Nephron (organoid): ENCODE measurements at regions not wholly inside any gene's neighbourhood (a gene's known extent, or its start where the extent isn't known, plus 50 kb on each side); places are given as distances from the start of the nearest gene placed in this dataset.

ENCODE experiments used
- H3K27ac Mint-ChIP-seq, 3 experiments: 2 replicates each; pipeline ENCODE4 v1.8.0; 2020; ENCODE audit warnings: mixed read lengths in 3 of 3, mild to moderate bottlenecking in 2 of 3, moderate library complexity in 1 of 3
- H3K27me3 Mint-ChIP-seq: 2 replicates; pipeline ENCODE4 v1.8.0; 2021; ENCODE audit warnings: low read depth, mild to moderate bottlenecking, moderate library complexity, mixed read lengths
- H3K36me3 Mint-ChIP-seq: 2 replicates; pipeline ENCODE4 v1.8.0; 2020; ENCODE audit warnings: low read depth, mixed read lengths
- H3K4me1 Mint-ChIP-seq: 2 replicates; pipeline ENCODE4 v1.8.0; 2020; ENCODE audit warnings: mixed read lengths
- H3K4me3 Mint-ChIP-seq, 3 experiments: 2 replicates each; pipeline ENCODE4 v1.8.0; 2020; ENCODE audit warnings: mild to moderate bottlenecking in 3 of 3, mixed read lengths in 3 of 3, moderate library complexity in 2 of 3
- H3K9me3 Mint-ChIP-seq: 2 replicates; pipeline ENCODE4 v1.8.0; 2020; ENCODE audit warnings: mixed read lengths
- CTCF ChIP-seq, 3 experiments: fragments of 200-600 bp; sonication (generic); IDR thresholded peaks; one replicate each; pipeline ENCODE4 v1.5.0; 2021; ENCODE audit warnings: antibody characterized with exemption in 3 of 3; ENCODE audit not compliant: unreplicated experiment in 3 of 3

GRCh38 chr16:86016201-86016965 lies 117.4 kb downstream of the IRF8 start:
- peaks cover 14% of the 10 kb centered on the region for H3K4me1 Mint-ChIP-seq
- H3K27ac Mint-ChIP-seq, result no peak overlapping the region
- peaks cover 25% of the 10 kb centered on the region for H3K9me3 Mint-ChIP-seq
- peaks cover 3% of the 10 kb centered on the region for H3K36me3 Mint-ChIP-seq
- TF ChIP-seq CTCF (IDR thresholded peaks at IDR 0.05; ENCODE audit: unreplicated experiment in 3 of 3), result peak; percentile 76 to 80 (median 79)
- H3K27me3 Mint-ChIP-seq, result peaks cover 84% of the 10 kb centered on the region
- no peak overlapping the region for H3K4me3 Mint-ChIP-seq

- Mint-ChIP-seq H3K27me3 (peaks cover 79% of the 10 kb centered on the region), H3K36me3 (peaks cover 3% of the 10 kb centered on the region), H3K4me1 (peaks cover 14% of the 10 kb centered on the region), H3K4me3 (no peak overlapping the region), H3K9me3 (peaks cover 25% of the 10 kb centered on the region), H3K27ac (no peak overlapping the region)
- no peak for TF ChIP-seq CTCF (IDR thresholded peaks at IDR 0.05; ENCODE audit: unreplicated experiment in 3 of 3)
Measured at GRCh38 chr16:86018071-86018470, 119.1 kb downstream of the IRF8 start.

- H3K4me3 Mint-ChIP-seq, result no peak overlapping the region
- TF ChIP-seq CTCF (IDR thresholded peaks at IDR 0.05; ENCODE audit: unreplicated experiment in 3 of 3), result no peak
- peaks cover 29% of the 10 kb centered on the region for H3K9me3 Mint-ChIP-seq
- H3K36me3 Mint-ChIP-seq, result peaks cover 3% of the 10 kb centered on the region
- H3K4me1 Mint-ChIP-seq, result peaks cover 14% of the 10 kb centered on the region
- peak overlapping the region in 2 of 3 experiments; percentile 4 to 10 for H3K27ac Mint-ChIP-seq
- peaks cover 78% of the 10 kb centered on the region for H3K27me3 Mint-ChIP-seq
Measured at GRCh38 chr16:86018487-86018886, 119.5 kb downstream of the IRF8 start.

GRCh38 chr16:86018941-86019340 lies 120.0 kb downstream of the IRF8 start:
- no peak overlapping the region for H3K27ac Mint-ChIP-seq

GRCh38 chr16:86019446-86020047 lies 120.6 kb downstream of the IRF8 start:
- no peak overlapping the region for H3K4me3 Mint-ChIP-seq
- peaks cover 31% of the 10 kb centered on the region for H3K9me3 Mint-ChIP-seq
- H3K4me1 Mint-ChIP-seq, result peaks cover 14% of the 10 kb centered on the region
- peaks cover 6% of the 10 kb centered on the region for H3K36me3 Mint-ChIP-seq
- peak in 1 of 3 experiments; percentile 39 for TF ChIP-seq CTCF (IDR thresholded peaks at IDR 0.05; ENCODE audit: unreplicated experiment in 3 of 3)
- H3K27ac Mint-ChIP-seq, result no peak overlapping the region
- peaks cover 76% of the 10 kb centered on the region for H3K27me3 Mint-ChIP-seq

More at GRCh38 chr16:86018941-86019340, 120.0 kb downstream of the IRF8 start:
- H3K4me1 Mint-ChIP-seq, result peaks cover 14% of the 10 kb centered on the region
- no peak overlapping the region for H3K4me3 Mint-ChIP-seq
- H3K27me3 Mint-ChIP-seq, result peaks cover 78% of the 10 kb centered on the region
- no peak for TF ChIP-seq CTCF (IDR thresholded peaks at IDR 0.05; ENCODE audit: unreplicated experiment in 3 of 3)
- peaks cover 6% of the 10 kb centered on the region for H3K36me3 Mint-ChIP-seq
- H3K9me3 Mint-ChIP-seq, result peaks cover 28% of the 10 kb centered on the region
